OCI-LY1 (cell line): ENCODE measurements at regions not wholly inside any gene's neighbourhood (a gene's known extent, or its start where the extent isn't known, plus 50 kb on each side); places are given as distances from the start of the nearest gene placed in this dataset.

Source experiments
- EZH2 ChIP-seq: fragments of 200-600 bp; sonication (generic), shearing (Covaris generic); IDR thresholded peaks from 2 replicates; pipeline ENCODE4 v1.8.0; 2017; ENCODE audit warnings: borderline replicate concordance, mixed run types, mild to moderate bottlenecking, antibody characterized with exemption, low read length, moderate library complexity, mixed read lengths
- TF ChIP-seq, protein P1 (sequence below): fragments of 200-600 bp; sonication (generic), shearing (Covaris generic); IDR thresholded peaks from 2 replicates; pipeline ENCODE4 v1.5.1; 2017; ENCODE audit warnings: mild to moderate bottlenecking, antibody characterized with exemption, low read length, moderate library complexity, mixed read lengths

DNA sequence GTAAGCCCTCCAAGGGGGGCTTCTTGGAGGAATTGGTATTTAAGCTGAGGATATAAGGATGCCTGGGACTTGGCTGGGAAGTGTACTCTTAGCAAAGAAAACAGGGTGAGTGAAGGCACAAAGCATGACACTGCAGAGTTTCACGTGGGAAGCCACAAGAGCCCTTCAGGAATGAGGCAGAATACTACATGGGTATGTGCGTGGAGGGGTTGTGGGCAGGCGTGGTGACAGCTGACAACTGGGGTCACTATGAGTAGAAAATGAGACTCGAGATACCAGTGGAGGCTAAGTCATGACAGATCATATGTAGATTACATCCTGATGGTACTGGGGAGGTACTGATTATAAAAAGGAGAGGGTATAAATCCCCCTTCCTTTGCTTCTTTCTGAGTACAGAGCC, 78.1 kb upstream of the XYLT1 start:
- TF ChIP-seq, protein P1, sequence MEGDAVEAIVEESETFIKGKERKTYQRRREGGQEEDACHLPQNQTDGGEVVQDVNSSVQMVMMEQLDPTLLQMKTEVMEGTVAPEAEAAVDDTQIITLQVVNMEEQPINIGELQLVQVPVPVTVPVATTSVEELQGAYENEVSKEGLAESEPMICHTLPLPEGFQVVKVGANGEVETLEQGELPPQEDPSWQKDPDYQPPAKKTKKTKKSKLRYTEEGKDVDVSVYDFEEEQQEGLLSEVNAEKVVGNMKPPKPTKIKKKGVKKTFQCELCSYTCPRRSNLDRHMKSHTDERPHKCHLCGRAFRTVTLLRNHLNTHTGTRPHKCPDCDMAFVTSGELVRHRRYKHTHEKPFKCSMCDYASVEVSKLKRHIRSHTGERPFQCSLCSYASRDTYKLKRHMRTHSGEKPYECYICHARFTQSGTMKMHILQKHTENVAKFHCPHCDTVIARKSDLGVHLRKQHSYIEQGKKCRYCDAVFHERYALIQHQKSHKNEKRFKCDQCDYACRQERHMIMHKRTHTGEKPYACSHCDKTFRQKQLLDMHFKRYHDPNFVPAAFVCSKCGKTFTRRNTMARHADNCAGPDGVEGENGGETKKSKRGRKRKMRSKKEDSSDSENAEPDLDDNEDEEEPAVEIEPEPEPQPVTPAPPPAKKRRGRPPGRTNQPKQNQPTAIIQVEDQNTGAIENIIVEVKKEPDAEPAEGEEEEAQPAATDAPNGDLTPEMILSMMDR: no peak
- TF ChIP-seq EZH2: no peak
